Smooth muscle cell (in vitro differentiated cells): ENCODE measurements at regions not wholly inside any gene's neighbourhood (a gene's known extent, or its start where the extent isn't known, plus 50 kb on each side); places are given as distances from the start of the nearest gene placed in this dataset.

Experiments
- DNase-seq: peaks from one replicate; lab custom pipeline; 2025; ENCODE audit not compliant: unreplicated experiment; lab: John Stamatoyannopoulos, UW
- H2AFZ ChIP-seq: fragments of 200-600 bp; sonication (generic); 2 replicates; pipeline ENCODE4 v1.6.0; 2016; ENCODE audit warnings: antibody characterized with exemption, low read depth, mild to moderate bottlenecking
- H3F3A ChIP-seq: fragments of 200-600 bp; sonication (generic); 2 replicates; pipeline ENCODE4 v1.6.0; 2017; ENCODE audit warnings: antibody characterized with exemption, low read depth
- H3K27ac ChIP-seq: fragments of 200-600 bp; sonication (generic); 2 replicates; pipeline ENCODE4 v1.5.1; 2016; ENCODE audit warnings: low read depth, mild to moderate bottlenecking
- H3K27me3 ChIP-seq: fragments of 200-600 bp; sonication (generic); 2 replicates; pipeline ENCODE4 v1.6.1; 2016; ENCODE audit warnings: low read depth, mild to moderate bottlenecking
- H3K36me3 ChIP-seq: fragments of 200-600 bp; sonication (generic); 2 replicates; pipeline ENCODE4 v1.5.1; 2016; ENCODE audit warnings: low read depth
- H3K4me1 ChIP-seq: fragments of 200-600 bp; sonication (generic); 2 replicates; pipeline ENCODE4 v1.5.1; 2016; ENCODE audit warnings: low read depth
- H3K4me2 ChIP-seq: fragments of 200-600 bp; sonication (generic); 2 replicates; pipeline ENCODE4 v1.6.0; 2016; ENCODE audit warnings: mild to moderate bottlenecking
- H3K4me3 ChIP-seq: fragments of 200-600 bp; sonication (generic); 2 replicates; pipeline ENCODE4 v1.5.1; 2016; ENCODE audit warnings: mild to moderate bottlenecking
- H3K79me2 ChIP-seq: fragments of 200-600 bp; sonication (generic); 2 replicates; pipeline ENCODE4 v1.6.0; 2016; ENCODE audit warnings: low read depth, mild to moderate bottlenecking
- H3K9ac ChIP-seq: fragments of 200-600 bp; sonication (generic); 2 replicates; pipeline ENCODE4 v1.6.0; 2016; ENCODE audit warnings: low read depth
- H3K9me3 ChIP-seq: fragments of 200-600 bp; sonication (generic); replicated peaks from 2 replicates; pipeline ENCODE4 v1.5.1; 2016; ENCODE audit warnings: low read depth
- H4K20me1 ChIP-seq: fragments of 200-600 bp; sonication (generic); 2 replicates; pipeline ENCODE4 v1.6.0; 2016; ENCODE audit warnings: low read depth
- CTCF ChIP-seq: fragments of 200-600 bp; sonication (generic); IDR thresholded peaks from 2 replicates; pipeline ENCODE4 v1.5.1; 2017; ENCODE audit warnings: borderline replicate concordance, mild to moderate bottlenecking, antibody characterized with exemption; ENCODE audit not compliant: insufficient read depth, poor library complexity, severe bottlenecking
- WGBS: methylation state at CpG from one replicate; pipeline ENCODE4 v1.1.7; 2016; ENCODE audit warnings: low lambda C conversion rate; 5-methylcytosine and 5-hydroxymethylcytosine counted together

GRCh38 chr18:10264260-10264659 is 190.2 kb upstream of the APCDD1 start:
- no peaks in the 10 kb centered on the region for H3F3A ChIP-seq
- H3K9me3 ChIP-seq, result no peaks in the 10 kb centered on the region
- H3K4me1 ChIP-seq, result no peaks in the 10 kb centered on the region
- H3K4me3 ChIP-seq, result no peak overlapping the region
- TF ChIP-seq CTCF, result no peak
- H3K36me3 ChIP-seq, result no peaks in the 10 kb centered on the region
- no peak for DNase-seq
- peak overlapping the region; percentile 5 for H2AFZ ChIP-seq
- no peaks in the 10 kb centered on the region for H3K79me2 ChIP-seq
- WGBS, result 86% methylated on average over 7 of the region's 7 CpGs
- no peak overlapping the region for H3K4me2 ChIP-seq
- H3K9ac ChIP-seq, result no peak overlapping the region
- no peaks in the 10 kb centered on the region for H4K20me1 ChIP-seq
- no peak overlapping the region for H3K27ac ChIP-seq
- H3K27me3 ChIP-seq, result no peaks in the 10 kb centered on the region

- Histone ChIP-seq H2AFZ (no peak overlapping the region), H3K27me3 (no peaks in the 10 kb centered on the region), H3K36me3 (no peaks in the 10 kb centered on the region), H3K9ac (no peak overlapping the region), H3K4me3 (no peak overlapping the region), H4K20me1 (no peaks in the 10 kb centered on the region), H3K79me2 (no peaks in the 10 kb centered on the region), H3F3A (no peaks in the 10 kb centered on the region), H3K4me1 (no peaks in the 10 kb centered on the region), H3K4me2 (no peak overlapping the region), H3K27ac (no peak overlapping the region), H3K9me3 (no peaks in the 10 kb centered on the region)
- DNase-seq, result no peak
- 66% methylated on average over 6 of the region's 6 CpGs for WGBS
- TF ChIP-seq CTCF, result no peak
Observed at GRCh38 chr18:10265560-10266333, 188.7 kb upstream of the APCDD1 start.

GRCh38 chr18:10266334-10266590 is 188.2 kb upstream of the APCDD1 start:
- H4K20me1 ChIP-seq, result no peaks in the 10 kb centered on the region
- no peaks in the 10 kb centered on the region for H3K4me1 ChIP-seq
- H3K9me3 ChIP-seq, result no peaks in the 10 kb centered on the region
- no peak overlapping the region for H3K27ac ChIP-seq
- DNase-seq, result no peak
- WGBS, result 54% methylated on average over 4 of the region's 4 CpGs
- H3K79me2 ChIP-seq, result no peaks in the 10 kb centered on the region
- no peaks in the 10 kb centered on the region for H3K27me3 ChIP-seq
- no peak overlapping the region for H3K9ac ChIP-seq
- H3F3A ChIP-seq, result no peaks in the 10 kb centered on the region
- H2AFZ ChIP-seq, result no peak overlapping the region
- H3K4me2 ChIP-seq, result no peak overlapping the region
- TF ChIP-seq CTCF, result no peak
- no peak overlapping the region for H3K4me3 ChIP-seq
- no peaks in the 10 kb centered on the region for H3K36me3 ChIP-seq

DNA sequence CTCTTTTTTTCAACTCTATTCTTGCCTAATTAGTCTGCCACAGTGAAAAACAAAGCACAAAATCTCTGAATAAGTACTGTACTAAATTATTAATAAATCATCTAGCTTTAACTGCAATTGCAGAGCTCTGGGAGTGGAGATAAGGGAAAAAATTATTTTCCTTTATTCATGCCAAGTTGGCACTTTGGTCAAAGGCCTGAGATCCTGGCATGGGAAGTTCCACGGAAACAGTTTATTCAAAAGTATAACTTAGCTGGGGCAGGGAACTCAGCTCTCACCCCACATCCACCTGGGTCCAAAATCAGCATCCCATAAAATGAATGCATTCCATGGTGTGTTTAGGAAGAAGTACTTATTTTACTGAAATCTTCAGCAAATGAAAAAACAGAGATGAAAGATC is 185.2 kb upstream of the APCDD1 start:
- H3K36me3 ChIP-seq, result no peaks in the 10 kb centered on the region
- no peaks in the 10 kb centered on the region for H3K9me3 ChIP-seq
- no peak overlapping the region for H3K4me3 ChIP-seq
- no peaks in the 10 kb centered on the region for H3F3A ChIP-seq
- no peaks in the 10 kb centered on the region for H3K79me2 ChIP-seq
- no peak overlapping the region for H3K9ac ChIP-seq
- H3K4me1 ChIP-seq, result no peaks in the 10 kb centered on the region
- DNase-seq, result no peak
- 85% methylated on average over 1 of the region's 1 CpG for WGBS
- H3K4me2 ChIP-seq, result no peak overlapping the region
- no peak overlapping the region for H2AFZ ChIP-seq
- H3K27me3 ChIP-seq, result no peaks in the 10 kb centered on the region
- no peaks in the 10 kb centered on the region for H4K20me1 ChIP-seq
- TF ChIP-seq CTCF, result no peak
- no peak overlapping the region for H3K27ac ChIP-seq
